H1 (cell line): ENCODE measurements at regions not wholly inside any gene's neighbourhood (a gene's known extent, or its start where the extent isn't known, plus 50 kb on each side); places are given as distances from the start of the nearest gene placed in this dataset.

Experiments
- CTCF ChIA-PET: fragments of 300-600 bp; sonication (Branson Sonifier 250); formaldehyde crosslinking; loops from one replicate; lab custom pipeline; 2021; ENCODE audit not compliant: partially characterized antibody; lab: Charles Lee
- POLR2A ChIA-PET: fragments of 300-600 bp; sonication (Branson Sonifier 250); formaldehyde crosslinking; loops from one replicate; lab custom pipeline; 2021; ENCODE audit warnings: inconsistent platforms; ENCODE audit not compliant: partially characterized antibody; lab: Charles Lee
- DNase-seq, 2 experiments: peaks; one replicate each; pipeline versions ENCODE4 v3.0.0 to v3.0.0-alpha.2; 2010 to 2022; ENCODE audit warnings: low spot score in 2 of 2, low read depth in 1 of 2, mixed read lengths in 1 of 2
- FAIRE-seq: peaks from 2 replicates; lab custom pipeline; 2011; peaks lifted over from hg19 to GRCh38; lab: Jason Lieb, UNC
- H2AFZ ChIP-seq: 2 replicates; pipeline ENCODE4 v1.8.1; 2012; ENCODE audit warnings: low read length, inconsistent platforms
- H2AK5ac ChIP-seq: 2 replicates; pipeline ENCODE4 v1.6.1; 2013; ENCODE audit warnings: low read depth, low read length
- H2BK120ac ChIP-seq: replicated peaks from 2 replicates; pipeline ENCODE3; 2013; ENCODE audit warnings: low read depth, low read length, inconsistent platforms
- H2BK12ac ChIP-seq: 2 replicates; pipeline ENCODE4 v1.6.1; 2013; ENCODE audit warnings: low read depth, low read length
- H2BK15ac ChIP-seq: 2 replicates; pipeline ENCODE4 v1.6.1; 2013; ENCODE audit warnings: low read length
- H2BK20ac ChIP-seq: 2 replicates; pipeline ENCODE4 v1.6.1; 2013; ENCODE audit warnings: low read length
- H2BK5ac ChIP-seq: 2 replicates; pipeline ENCODE4 v1.6.1; 2013; ENCODE audit warnings: low read depth, low read length
- H3K14ac ChIP-seq: 2 replicates; pipeline ENCODE4 v1.6.1; 2013; ENCODE audit warnings: inconsistent platforms; ENCODE audit not compliant: insufficient read length
- H3K18ac ChIP-seq: 2 replicates; pipeline ENCODE4 v1.6.1; 2013; ENCODE audit warnings: low read length; ENCODE audit errors: extremely low read depth
- H3K23ac ChIP-seq: 2 replicates; pipeline ENCODE4 v1.6.1; 2013; ENCODE audit warnings: inconsistent platforms; ENCODE audit not compliant: insufficient read length
- H3K23me2 ChIP-seq: 2 replicates; pipeline ENCODE4 v1.6.1; 2013; ENCODE audit warnings: low read depth, low read length
- H3K27ac ChIP-seq: 2 replicates; pipeline ENCODE4 v1.6.1; 2011; ENCODE audit warnings: low read depth, low read length, inconsistent platforms
- H3K27me3 ChIP-seq, 4 experiments: replicated peaks in 1 of 4; 1 replicate in 1 of 4; 2 replicates in 3 of 4; pipeline versions ENCODE4 v1.6.1 to v1.8.1; 2011 to 2013; ENCODE audit warnings: low read length in 3 of 4, mild to moderate bottlenecking in 3 of 4, inconsistent platforms in 2 of 4, mixed read lengths in 2 of 4, moderate library complexity in 1 of 4; ENCODE audit not compliant: control insufficient read depth in 3 of 4, insufficient read depth in 3 of 4; ENCODE audit errors: extremely low read depth in 1 of 4
- H3K36me3 ChIP-seq, 4 experiments: 2 replicates each; pipeline versions ENCODE4 v1.6.1 to v1.8.1; 2011 to 2013; ENCODE audit warnings: mild to moderate bottlenecking in 4 of 4, low read length in 3 of 4, moderate library complexity in 2 of 4, control low read depth in 1 of 4, inconsistent platforms in 1 of 4; ENCODE audit not compliant: insufficient read depth in 4 of 4, control insufficient read depth in 2 of 4
- H3K4ac ChIP-seq: replicated peaks from 2 replicates; pipeline ENCODE3; 2013; ENCODE audit warnings: low read length, low read depth, mixed read lengths, inconsistent platforms; ENCODE audit not compliant: insufficient read length
- H3K4me1 ChIP-seq, 4 experiments: replicated peaks in 1 of 4; 1 replicate in 1 of 4; 2 replicates in 3 of 4; pipeline versions ENCODE4 v1.6.1 to v1.8.1; 2011 to 2013; ENCODE audit warnings: low read length in 3 of 4, inconsistent platforms in 2 of 4, mixed read lengths in 1 of 4; ENCODE audit not compliant: insufficient read depth in 4 of 4, control insufficient read depth in 3 of 4
- H3K4me2 ChIP-seq, 2 experiments: 2 replicates each; pipeline versions ENCODE4 v1.6.1 to v1.8.1; 2011 to 2013; ENCODE audit warnings: low read depth in 2 of 2, low read length in 2 of 2, control low read depth in 1 of 2, inconsistent platforms in 1 of 2, mild to moderate bottlenecking in 1 of 2; ENCODE audit not compliant: insufficient read depth in 1 of 2
- H3K4me3 ChIP-seq, 4 experiments: fragments of 200-600, 300-600 bp in 1 of 4; sonication (generic), shearing (Covaris generic), sonication (Bioruptor Twin) in 1 of 4; 2 replicates each; pipeline versions ENCODE4 v1.5.1 to v1.8.1; 2011 to 2016; ENCODE audit warnings: low read length in 4 of 4, low read depth in 3 of 4, control low read depth in 2 of 4, inconsistent platforms in 2 of 4, mild to moderate bottlenecking in 2 of 4, mixed read lengths in 1 of 4, moderate library complexity in 1 of 4; ENCODE audit not compliant: insufficient read depth in 2 of 4; ENCODE audit errors: extremely low read depth in 1 of 4
- H3K56ac ChIP-seq: replicated peaks from 2 replicates; pipeline ENCODE3; 2013; ENCODE audit warnings: low read depth, mild to moderate bottlenecking, mixed read lengths, low read length, inconsistent platforms; ENCODE audit not compliant: insufficient read length
- H3K79me1 ChIP-seq: 2 replicates; pipeline ENCODE4 v1.6.1; 2013; ENCODE audit warnings: low read depth, low read length, control low read depth
- H3K79me2 ChIP-seq, 2 experiments: 2 replicates each; pipeline versions ENCODE4 v1.6.1 to v1.8.1; 2012 to 2013; ENCODE audit warnings: low read length in 2 of 2, mild to moderate bottlenecking in 2 of 2, inconsistent platforms in 1 of 2; ENCODE audit not compliant: insufficient read depth in 2 of 2, control insufficient read depth in 1 of 2
- H3K9ac ChIP-seq, 4 experiments: replicated peaks in 1 of 4; 1 replicate in 1 of 4; 2 replicates in 3 of 4; pipeline versions ENCODE4 v1.6.1 to v1.8.1; 2011 to 2013; ENCODE audit warnings: low read depth in 3 of 4, low read length in 3 of 4, control low read depth in 2 of 4, mild to moderate bottlenecking in 2 of 4, moderate library complexity in 2 of 4, inconsistent platforms in 1 of 4; ENCODE audit errors: extremely low read depth in 1 of 4
- H3K9me3 ChIP-seq, 2 experiments: 2 replicates each; pipeline versions ENCODE4 v1.6.1 to v1.8.1; 2012 to 2013; ENCODE audit warnings: mild to moderate bottlenecking in 2 of 2, moderate library complexity in 2 of 2, control low read depth in 1 of 2, inconsistent platforms in 1 of 2, low read depth in 1 of 2, low read length in 1 of 2, mixed read lengths in 1 of 2; ENCODE audit not compliant: insufficient read depth in 2 of 2
- H4K20me1 ChIP-seq, 2 experiments: replicated peaks in 1 of 2; 2 replicates each; pipeline versions ENCODE3 to v1.8.1; 2011 to 2013; ENCODE audit warnings: inconsistent platforms in 2 of 2, low read length in 2 of 2, mild to moderate bottlenecking in 1 of 2; ENCODE audit not compliant: insufficient read depth in 2 of 2, control insufficient read depth in 1 of 2
- H4K5ac ChIP-seq: 2 replicates; pipeline ENCODE4 v1.6.1; 2013; ENCODE audit warnings: low read length, low read depth, mixed read lengths, inconsistent platforms; ENCODE audit not compliant: insufficient read length
- H4K8ac ChIP-seq: 2 replicates; pipeline ENCODE4 v1.8.0; 2013; ENCODE audit warnings: mild to moderate bottlenecking, moderate library complexity, low read length, inconsistent platforms; ENCODE audit not compliant: insufficient read depth; ENCODE audit errors: extremely low read depth
- H4K91ac ChIP-seq: replicated peaks from 2 replicates; pipeline ENCODE3; 2013; ENCODE audit warnings: low read length, mixed read lengths, inconsistent platforms; ENCODE audit not compliant: insufficient read length
- CTBP2 ChIP-seq: IDR thresholded peaks from 2 replicates; pipeline ENCODE4 v1.7.0; 2011; ENCODE audit warnings: borderline replicate concordance, mild to moderate bottlenecking, moderate library complexity, mixed read lengths, low read length; ENCODE audit not compliant: insufficient read depth, insufficient read length
- RAD21 ChIP-seq, 2 experiments: IDR thresholded peaks in 1 of 2; conservative IDR thresholded peaks in 1 of 2; 2 replicates each; pipeline ENCODE4 v1.6.1; 2011; ENCODE audit warnings: low read depth in 2 of 2, low read length in 2 of 2, improper control_type of control experiment in 1 of 2, inconsistent platforms in 1 of 2, mild to moderate bottlenecking in 1 of 2, moderate library complexity in 1 of 2
- RFX5 ChIP-seq: IDR thresholded peaks from 2 replicates; pipeline ENCODE4 v1.6.1; 2011; ENCODE audit warnings: low read depth, low read length, improper control_type of control experiment, borderline replicate concordance
- SRF ChIP-seq: IDR thresholded peaks from 2 replicates; pipeline ENCODE4 v1.6.1; 2011; ENCODE audit warnings: mild to moderate bottlenecking, low read depth, low read length, moderate library complexity
- TEAD4 ChIP-seq: IDR thresholded peaks from 2 replicates; pipeline ENCODE4 v1.6.1; 2012; ENCODE audit warnings: low read depth, low read length, inconsistent platforms, mixed read lengths
- WGBS, 2 experiments: shearing (Covaris generic) in 1 of 2; methylation state at CpG; one replicate each; pipeline versions ENCODE4 v1.1.6 to v1.1.7; 2013 to 2015; ENCODE audit warnings: low lambda C conversion rate in 2 of 2, mixed read lengths in 2 of 2, inconsistent platforms in 1 of 2, low coverage in 1 of 2, missing lambda C conversion rate in 1 of 2; ENCODE audit not compliant: insufficient replicate concordance in 2 of 2, insufficient coverage in 1 of 2, insufficient read length in 1 of 2; ENCODE audit errors: extremely low coverage in 1 of 2, missing lambda C conversion rate in 1 of 2; 5-methylcytosine and 5-hydroxymethylcytosine counted together
- TF ChIP-seq, protein P1 (sequence below): IDR thresholded peaks from 2 replicates; pipeline ENCODE4 v1.6.1; 2011; ENCODE audit warnings: low read depth, mild to moderate bottlenecking, low read length; ENCODE audit not compliant: insufficient read depth
- TF ChIP-seq, protein P2 (sequence below): IDR thresholded peaks from 2 replicates; pipeline ENCODE4 v1.6.1; 2012; ENCODE audit warnings: low read length, inconsistent platforms
- TF ChIP-seq, protein P3 (sequence below), 3 experiments: IDR thresholded peaks; 1 replicate in 2 of 3; 2 replicates in 1 of 3; pipeline versions ENCODE4 v1.5.1 to v1.6.1; 2011; ENCODE audit warnings: low read length in 3 of 3, mild to moderate bottlenecking in 3 of 3, inconsistent platforms in 2 of 3, low read depth in 1 of 3, moderate library complexity in 1 of 3; ENCODE audit not compliant: insufficient read depth in 1 of 3; ENCODE audit errors: control extremely low read depth in 1 of 3

DNA sequence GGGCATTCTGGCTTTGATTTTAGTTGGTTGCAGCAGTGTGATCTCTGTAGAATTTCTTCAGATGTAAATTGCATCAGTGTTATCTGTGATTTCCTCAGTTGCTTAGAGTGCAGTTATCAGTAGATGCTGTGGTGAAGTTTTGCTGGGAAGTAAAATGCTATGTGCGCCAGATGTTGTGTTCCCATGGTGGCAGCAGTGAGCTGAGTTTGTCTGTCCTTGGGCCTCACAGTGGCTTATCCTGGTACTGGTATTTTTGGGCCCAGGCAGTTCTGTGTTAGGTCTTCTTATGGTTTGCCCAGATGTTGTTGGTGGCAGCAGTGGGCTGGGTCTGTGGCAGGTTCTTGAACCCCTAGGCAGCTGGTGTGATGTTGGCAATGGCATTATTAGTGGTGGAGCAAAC is 1242.1 kb downstream of the PLA2G4A start:
- DNase-seq (no peak), FAIRE-seq (no peak)
- H3K4me1 ChIP-seq, result no peaks in the 10 kb centered on the region
- no peak overlapping the region for H2BK12ac ChIP-seq
- H2BK120ac ChIP-seq, result no peak overlapping the region
- no peak overlapping the region for H3K9ac ChIP-seq
- H2AFZ ChIP-seq, result no peak overlapping the region
- 0 out of 2 replicates have a peak overlapping the region, but pooled peaks have one; percentile 72 for H2BK20ac ChIP-seq
- no peak overlapping the region for H3K14ac ChIP-seq
- H3K9me3 ChIP-seq, result 0 out of 4 replicates have a peak, but pooled peaks cover 0 to 3% of the 10 kb centered on the region in 2 experiments
- no peak overlapping the region for H4K5ac ChIP-seq
- no peak overlapping the region for H2BK5ac ChIP-seq
- H3K4me2 ChIP-seq, result no peak overlapping the region
- H3K36me3 ChIP-seq, result no peaks in the 10 kb centered on the region
- no peak overlapping the region for H3K18ac ChIP-seq
- no peak overlapping the region for H4K91ac ChIP-seq
- H3K4ac ChIP-seq, result no peak overlapping the region
- no peak overlapping the region for H2BK15ac ChIP-seq
- H4K8ac ChIP-seq, result no peak overlapping the region
- no peaks in the 10 kb centered on the region for H3K79me1 ChIP-seq
- no peak overlapping the region for H3K4me3 ChIP-seq
- ChIA-PET POLR2A (no interaction called here), CTCF (interaction anchor here (0.7 to 2.6 kb wide), 6 partner anchors 9 to 702 kb away, joined by 3 to 10 read pairs (median 6); no protein-coding TSS in a partner anchor)
- H3K23me2 ChIP-seq, result no peaks in the 10 kb centered on the region
- no peaks in the 10 kb centered on the region for H3K79me2 ChIP-seq
- H3K27me3 ChIP-seq, result no peaks in the 10 kb centered on the region
- no peak overlapping the region for H3K27ac ChIP-seq
- H3K23ac ChIP-seq, result no peak overlapping the region
- peak overlapping the region; percentile 16 for H3K56ac ChIP-seq
- WGBS, 2 experiments, result 57% methylated on average over 1 of the region's 1 CpG; no CpG with 5 or more reads in 1 of the 2 experiments
- no peaks in the 10 kb centered on the region for H4K20me1 ChIP-seq
- H2AK5ac ChIP-seq, result no peak overlapping the region
- peak; percentile 66 to 74 for TF ChIP-seq RAD21 (IDR thresholded peaks at IDR 0.05 in 1 of 2, conservative IDR thresholded peaks at IDR 0.05 in 1 of 2; ENCODE audit: low read depth in 2 of 2, low read length in 2 of 2)
- TF ChIP-seq, protein P1, sequence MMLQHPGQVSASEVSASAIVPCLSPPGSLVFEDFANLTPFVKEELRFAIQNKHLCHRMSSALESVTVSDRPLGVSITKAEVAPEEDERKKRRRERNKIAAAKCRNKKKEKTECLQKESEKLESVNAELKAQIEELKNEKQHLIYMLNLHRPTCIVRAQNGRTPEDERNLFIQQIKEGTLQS, result no peak
- 0 out of 2 replicates have a peak, but pooled peaks have one; percentile 32 for TF ChIP-seq TEAD4
- TF ChIP-seq, protein P2, sequence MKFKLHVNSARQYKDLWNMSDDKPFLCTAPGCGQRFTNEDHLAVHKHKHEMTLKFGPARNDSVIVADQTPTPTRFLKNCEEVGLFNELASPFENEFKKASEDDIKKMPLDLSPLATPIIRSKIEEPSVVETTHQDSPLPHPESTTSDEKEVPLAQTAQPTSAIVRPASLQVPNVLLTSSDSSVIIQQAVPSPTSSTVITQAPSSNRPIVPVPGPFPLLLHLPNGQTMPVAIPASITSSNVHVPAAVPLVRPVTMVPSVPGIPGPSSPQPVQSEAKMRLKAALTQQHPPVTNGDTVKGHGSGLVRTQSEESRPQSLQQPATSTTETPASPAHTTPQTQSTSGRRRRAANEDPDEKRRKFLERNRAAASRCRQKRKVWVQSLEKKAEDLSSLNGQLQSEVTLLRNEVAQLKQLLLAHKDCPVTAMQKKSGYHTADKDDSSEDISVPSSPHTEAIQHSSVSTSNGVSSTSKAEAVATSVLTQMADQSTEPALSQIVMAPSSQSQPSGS, result no peak
- TF ChIP-seq CTBP2, result no peak
- TF ChIP-seq, protein P3, sequence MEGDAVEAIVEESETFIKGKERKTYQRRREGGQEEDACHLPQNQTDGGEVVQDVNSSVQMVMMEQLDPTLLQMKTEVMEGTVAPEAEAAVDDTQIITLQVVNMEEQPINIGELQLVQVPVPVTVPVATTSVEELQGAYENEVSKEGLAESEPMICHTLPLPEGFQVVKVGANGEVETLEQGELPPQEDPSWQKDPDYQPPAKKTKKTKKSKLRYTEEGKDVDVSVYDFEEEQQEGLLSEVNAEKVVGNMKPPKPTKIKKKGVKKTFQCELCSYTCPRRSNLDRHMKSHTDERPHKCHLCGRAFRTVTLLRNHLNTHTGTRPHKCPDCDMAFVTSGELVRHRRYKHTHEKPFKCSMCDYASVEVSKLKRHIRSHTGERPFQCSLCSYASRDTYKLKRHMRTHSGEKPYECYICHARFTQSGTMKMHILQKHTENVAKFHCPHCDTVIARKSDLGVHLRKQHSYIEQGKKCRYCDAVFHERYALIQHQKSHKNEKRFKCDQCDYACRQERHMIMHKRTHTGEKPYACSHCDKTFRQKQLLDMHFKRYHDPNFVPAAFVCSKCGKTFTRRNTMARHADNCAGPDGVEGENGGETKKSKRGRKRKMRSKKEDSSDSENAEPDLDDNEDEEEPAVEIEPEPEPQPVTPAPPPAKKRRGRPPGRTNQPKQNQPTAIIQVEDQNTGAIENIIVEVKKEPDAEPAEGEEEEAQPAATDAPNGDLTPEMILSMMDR (IDR thresholded peaks at IDR 0.05; ENCODE audit: control extremely low read depth in 1 of 3, insufficient read depth in 1 of 3, low read depth in 1 of 3, low read length in 3 of 3), result peak; percentile 55 to 97 (median 72)
- TF ChIP-seq SRF, result no peak
- no peak for TF ChIP-seq RFX5
